NCI-H82 treated with DMSO at 0.1 percent for 48 hours (cell line): ENCODE measurements at regions not wholly inside any gene's neighbourhood (a gene's known extent, or its start where the extent isn't known, plus 50 kb on each side); places are given as distances from the start of the nearest gene placed in this dataset.
"Not testable (repeated sequence)": the region's sequence is repeated elsewhere in the genome, so short reads cannot be mapped to it uniquely, and the experiment has no call there.

Experiments used
- DNase-seq: peaks from one replicate; lab custom pipeline; 2025; ENCODE audit not compliant: unreplicated experiment; lab: John Stamatoyannopoulos, UW

- DNase-seq: peak; percentile 66
Observed at GRCh38 chr1:54474310-54475251, 68.4 kb upstream of the SSBP3 start.

GRCh38 chr1:54471588-54471987 is 65.4 kb upstream of the SSBP3 start:
- DNase-seq: no peak

GRCh38 chr1:54469444-54469843 is 63.2 kb upstream of the SSBP3 start:
- not testable (repeated sequence) for DNase-seq

- DNase-seq: not testable (repeated sequence)
Observed at GRCh38 chr1:54468288-54469084, 62.3 kb upstream of the SSBP3 start.

DNA sequence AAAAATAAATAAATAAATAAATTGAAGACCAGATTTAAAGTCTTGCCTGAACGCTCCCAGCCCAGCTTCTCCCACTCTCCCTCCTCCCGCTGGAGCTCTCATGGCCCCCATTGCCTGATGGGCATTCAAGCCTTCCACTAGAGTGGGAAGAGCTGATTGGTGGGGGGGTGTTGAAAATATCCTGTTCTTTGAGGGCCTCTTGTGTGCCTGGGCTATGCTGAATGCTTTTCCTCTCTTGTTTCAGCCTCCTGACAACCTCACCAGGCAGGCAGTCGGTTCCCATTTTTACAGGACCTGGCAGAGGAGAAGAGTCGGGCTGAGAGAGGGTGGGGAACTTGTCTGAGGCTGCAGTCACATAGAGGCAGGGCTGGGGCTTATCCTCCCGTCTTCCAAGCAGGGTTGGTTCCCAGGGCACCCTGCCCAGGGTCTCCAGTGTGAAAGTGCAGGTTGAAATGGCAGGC is 59.2 kb upstream of the SSBP3 start:
- peak; percentile 33 for DNase-seq

- DNase-seq: no peak
Observed at GRCh38 chr1:54464477-54465146, 58.4 kb upstream of the SSBP3 start.

DNA sequence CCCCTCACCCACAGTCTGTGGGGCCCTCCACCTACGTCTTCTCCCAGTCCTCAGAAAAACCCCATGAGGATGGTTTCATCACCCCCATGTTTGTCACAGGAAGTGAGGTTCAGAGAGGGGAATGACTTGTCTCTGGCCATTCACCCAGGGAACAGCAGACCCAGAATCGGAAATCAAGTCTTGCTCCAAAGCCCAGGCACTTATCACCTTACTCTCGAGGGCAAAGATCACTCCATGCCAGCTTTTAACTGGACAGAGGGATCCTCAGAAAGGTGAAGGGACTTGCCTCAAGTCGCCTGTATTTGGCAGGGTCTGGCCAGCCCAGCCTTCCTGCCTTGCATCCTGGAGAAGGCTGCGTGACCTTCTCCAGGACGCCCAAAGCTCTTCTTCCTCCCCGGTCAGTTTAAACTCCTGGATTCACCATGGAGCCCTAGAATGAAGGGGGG is 57.9 kb upstream of the SSBP3 start:
- DNase-seq: no peak

DNA sequence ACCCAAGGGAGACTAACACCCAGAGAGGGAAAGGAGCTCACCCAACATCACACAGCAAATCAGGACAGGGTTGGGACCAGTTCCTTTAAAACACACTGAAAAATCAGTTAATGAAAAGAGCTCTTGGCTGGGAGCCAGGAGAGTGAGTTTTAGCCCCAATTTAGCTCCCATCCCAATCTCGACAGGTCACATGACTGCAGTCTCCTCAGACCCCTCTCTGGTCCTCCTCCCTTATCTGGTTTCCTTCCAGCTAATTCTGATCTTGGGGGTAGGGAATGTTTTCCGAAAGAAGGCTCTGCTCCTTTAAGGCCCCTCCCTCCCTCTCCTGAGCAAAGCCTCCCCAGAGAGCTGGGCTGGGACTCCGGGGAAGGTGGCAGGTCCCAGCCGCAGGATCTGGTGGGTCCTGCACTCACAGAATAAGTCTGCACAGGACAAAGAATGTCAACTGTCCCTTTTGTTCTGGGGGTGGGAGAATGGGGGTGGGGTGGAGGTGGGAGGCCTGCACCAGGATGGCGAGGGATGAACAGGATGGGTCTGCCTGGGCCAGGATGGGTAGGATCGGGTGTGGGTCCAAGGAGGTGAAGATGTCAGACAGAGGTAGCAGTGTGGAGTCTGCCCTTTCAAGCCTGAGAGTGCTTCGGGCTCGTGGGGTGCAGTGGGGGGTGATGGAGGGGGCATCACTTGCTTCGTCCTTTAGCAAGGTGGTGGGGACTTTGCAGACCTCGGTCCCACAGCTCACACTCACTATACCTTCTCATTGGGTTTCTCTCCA is 57.3 kb upstream of the SSBP3 start:
- peak; percentile 28 for DNase-seq

DNA sequence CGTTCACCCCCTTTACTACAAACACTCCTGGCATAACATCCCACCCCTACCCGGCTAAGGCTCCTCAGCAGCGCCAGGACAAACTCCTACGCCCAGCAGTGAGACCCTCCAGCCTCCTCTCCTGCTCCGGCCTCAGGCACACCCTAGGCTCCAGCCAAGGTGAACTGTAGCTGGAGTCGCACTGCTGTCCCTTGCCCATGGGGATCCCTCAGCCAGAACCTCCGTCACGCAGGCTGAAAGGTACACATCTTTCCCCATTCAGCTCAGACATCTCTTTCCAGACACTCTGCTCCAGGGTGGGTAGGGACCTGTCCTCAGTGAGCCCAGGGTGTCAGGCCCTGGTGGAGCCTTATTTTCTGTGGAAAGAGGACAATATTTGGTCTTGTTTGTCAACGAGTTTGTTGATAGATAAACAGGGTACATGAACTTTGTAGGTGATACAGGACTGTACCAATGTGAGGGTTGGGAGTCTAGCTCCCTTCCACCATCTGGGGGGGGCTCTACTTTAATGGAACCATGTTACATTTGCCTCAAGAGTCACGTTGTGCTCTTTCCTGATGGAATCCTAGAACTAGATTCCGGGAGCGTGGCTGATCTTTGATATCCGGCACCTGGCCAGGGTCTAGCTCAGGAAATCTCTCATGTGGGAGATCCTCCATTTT is 56.5 kb upstream of the SSBP3 start:
- no peak for DNase-seq

DNA sequence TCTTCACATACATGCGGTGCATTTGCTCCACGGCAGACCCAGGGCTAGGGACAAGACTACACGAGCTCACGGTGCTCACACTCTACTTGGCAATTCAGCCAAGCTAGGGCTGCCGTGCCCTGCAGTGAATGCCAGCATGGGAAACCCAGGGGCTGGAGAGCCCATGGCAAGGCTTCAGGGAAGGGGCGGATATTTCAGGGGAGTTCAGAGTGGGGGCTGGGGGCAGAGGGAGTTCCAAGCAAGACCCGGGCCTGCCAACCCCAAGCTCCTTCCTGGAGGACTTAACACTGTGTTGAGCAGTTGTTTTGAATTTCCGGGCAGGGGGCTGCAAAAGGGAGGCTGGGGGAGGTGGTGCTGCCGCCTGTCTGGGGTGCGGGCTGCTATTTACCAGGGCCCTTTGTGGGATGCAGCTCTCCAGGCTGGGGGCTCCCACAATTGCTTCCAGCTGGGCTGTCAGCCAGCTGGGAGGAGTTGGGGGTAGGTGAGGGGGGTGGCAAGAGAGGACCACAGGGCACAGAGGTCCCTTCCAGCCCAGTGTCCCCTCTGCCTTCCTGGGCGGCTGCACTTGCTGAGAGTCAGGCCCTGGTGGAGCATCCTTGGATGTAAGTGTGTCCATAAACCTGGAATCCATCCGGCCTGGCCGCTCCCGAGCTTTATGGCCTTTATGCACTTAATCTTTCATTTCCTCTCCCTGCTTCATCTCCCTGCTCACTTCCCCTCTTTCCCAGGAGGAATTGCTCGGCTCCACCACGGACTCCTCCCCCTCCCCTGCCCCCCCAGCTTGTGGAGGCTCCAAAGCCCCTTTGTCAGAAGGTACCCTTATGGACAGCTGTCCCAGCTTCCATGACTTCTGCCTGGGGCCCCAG is 55.8 kb upstream of the SSBP3 start:
- no peak for DNase-seq

GRCh38 chr1:54460861-54461387 is 54.7 kb upstream of the SSBP3 start:
- no peak for DNase-seq

GRCh38 chr1:54460351-54460750 is 54.2 kb upstream of the SSBP3 start:
- no peak for DNase-seq

DNA sequence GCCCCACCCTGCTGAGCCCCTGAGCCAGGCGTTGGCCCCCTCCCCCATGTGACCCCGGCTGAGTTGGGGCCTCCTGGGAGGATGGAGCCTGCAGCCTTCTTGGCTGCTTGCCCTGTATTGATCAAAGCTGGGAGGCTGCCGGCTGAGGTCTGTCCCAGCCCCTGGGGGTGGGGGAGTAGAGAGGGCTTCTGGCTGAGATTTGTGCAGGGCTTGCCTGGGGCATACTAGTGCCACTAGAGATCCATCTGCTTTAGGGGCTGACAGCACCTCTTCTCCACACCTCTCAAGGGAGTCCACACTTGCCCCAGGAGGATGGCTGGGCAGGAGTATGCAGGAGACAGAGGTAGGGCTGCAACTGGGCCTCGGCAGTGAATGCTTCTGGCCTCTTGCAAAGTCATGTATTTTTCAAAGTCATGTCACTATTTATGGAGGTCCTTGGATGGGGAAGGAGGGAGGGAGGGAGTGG is 53.6 kb upstream of the SSBP3 start:
- peak; percentile 83 for DNase-seq

DNA sequence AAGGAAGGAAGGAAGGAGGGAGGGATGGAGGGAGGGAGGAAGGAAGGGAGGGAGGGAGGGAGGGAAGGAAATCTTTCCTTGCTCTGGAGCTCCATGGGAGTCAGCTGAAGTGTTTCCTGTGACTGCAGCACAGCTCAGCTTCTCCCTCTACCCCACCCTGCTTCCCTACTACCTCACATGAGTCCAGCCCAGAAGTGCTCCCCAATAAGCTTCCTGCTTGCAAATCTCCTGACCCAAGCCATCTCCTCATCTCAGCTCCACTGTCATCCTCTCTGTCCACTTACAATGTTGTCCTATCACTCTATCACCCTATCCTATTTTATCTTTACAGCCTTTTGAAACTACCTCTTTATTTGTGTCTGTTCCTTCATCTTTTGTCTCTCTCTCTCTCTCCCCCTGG is 52.9 kb upstream of the SSBP3 start:
- DNase-seq: no peak

DNA sequence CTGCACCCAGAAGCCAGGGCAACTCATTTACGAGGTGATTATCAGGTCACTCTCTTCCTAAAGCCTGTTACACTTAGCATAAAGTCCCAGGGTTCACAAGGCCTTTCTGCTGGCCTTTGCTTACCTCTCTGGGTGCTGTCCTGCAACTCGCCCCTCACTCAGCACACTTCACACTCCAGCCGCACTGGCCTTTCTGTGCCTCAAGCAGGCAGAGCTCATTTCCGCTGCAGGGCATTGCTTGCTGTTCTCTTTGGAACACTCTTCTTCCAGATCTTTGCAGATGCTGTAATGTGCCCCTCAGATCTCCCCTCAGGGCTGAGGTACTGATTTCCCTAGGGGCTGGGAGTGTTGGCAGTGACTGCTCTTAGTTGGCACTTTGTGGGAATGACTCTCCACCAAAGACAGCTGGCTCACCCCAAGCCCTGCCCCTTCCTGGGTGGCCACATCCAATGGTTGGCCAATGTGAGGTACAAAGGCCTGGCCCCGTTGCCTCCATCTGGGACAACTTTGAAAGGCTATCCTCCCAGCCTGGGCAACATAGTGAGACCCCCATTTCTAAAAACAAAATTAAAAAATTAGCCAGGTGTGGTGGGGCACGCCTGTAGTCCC is 50.8 kb upstream of the SSBP3 start:
- DNase-seq: no peak

DNA sequence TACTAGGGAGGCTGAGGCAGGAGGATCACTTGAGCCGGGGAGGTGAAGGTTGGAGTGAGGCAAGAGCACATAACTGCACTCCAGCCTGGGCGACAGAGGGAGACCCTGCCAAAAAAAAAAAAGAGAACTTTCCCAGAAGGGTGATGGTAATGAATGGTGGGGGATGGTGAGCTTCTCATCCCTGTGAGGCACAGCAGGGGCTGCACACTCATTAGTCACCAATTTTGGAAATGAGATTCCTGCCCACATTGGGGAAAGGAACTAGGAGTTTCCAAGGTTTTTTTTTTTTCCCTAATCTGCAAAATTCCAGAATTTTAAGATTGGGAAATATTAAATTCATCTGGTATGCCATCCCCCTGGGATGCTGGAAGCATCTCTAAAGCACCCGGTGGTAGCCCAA is 50.2 kb upstream of the SSBP3 start:
- DNase-seq: no peak
